Neural cell (in vitro differentiated cells): ENCODE measurements at regions not wholly inside any gene's neighbourhood (a gene's known extent, or its start where the extent isn't known, plus 50 kb on each side); places are given as distances from the start of the nearest gene placed in this dataset.

Experiments
- H2AFZ ChIP-seq: fragments of 200-600, 300-800 bp; sonication (generic), shearing (Covaris generic); 2 replicates; pipeline ENCODE4 v1.6.0; 2014; ENCODE audit warnings: low read depth, mild to moderate bottlenecking, antibody characterized with exemption, low read length, moderate library complexity
- H3F3A ChIP-seq: fragments of 200-600 bp; shearing (Covaris generic); 2 replicates; pipeline ENCODE4 v1.6.1; 2016; ENCODE audit warnings: mild to moderate bottlenecking, moderate library complexity, mixed read lengths, antibody characterized with exemption, low read length; ENCODE audit not compliant: insufficient read depth, poor library complexity, severe bottlenecking
- H3K27ac ChIP-seq: fragments of 200-600, 300-800 bp; sonication (generic), shearing (Covaris generic); 2 replicates; pipeline ENCODE4 v1.5.1; 2014; ENCODE audit warnings: mild to moderate bottlenecking, low read length, moderate library complexity
- H3K27me3 ChIP-seq: fragments of 300-800, 200-600 bp; sonication (generic), shearing (Covaris generic); 2 replicates; pipeline ENCODE4 v1.6.0; 2014; ENCODE audit warnings: mild to moderate bottlenecking, low read depth, low read length, moderate library complexity; ENCODE audit not compliant: insufficient read depth
- H3K36me3 ChIP-seq: fragments of 300-800, 200-600 bp; sonication (generic), shearing (Covaris generic); 2 replicates; pipeline ENCODE4 v1.5.1; 2014; ENCODE audit warnings: mild to moderate bottlenecking, antibody characterized with exemption, low read length, moderate library complexity; ENCODE audit not compliant: insufficient read depth
- H3K4me2 ChIP-seq: fragments of 300-800, 200-600 bp; sonication (generic), shearing (Covaris generic); 2 replicates; pipeline ENCODE4 v1.6.0; 2014; ENCODE audit warnings: mild to moderate bottlenecking, low read length
- H3K4me3 ChIP-seq: fragments of 300-800, 200-600 bp; sonication (generic), shearing (Covaris generic); 2 replicates; pipeline ENCODE4 v1.5.1; 2014; ENCODE audit warnings: mild to moderate bottlenecking, low read length, moderate library complexity
- H3K79me2 ChIP-seq: fragments of 200-600 bp; shearing (Covaris generic); replicated peaks from 2 replicates; pipeline ENCODE4 v1.6.0; 2014; ENCODE audit warnings: mild to moderate bottlenecking, low read length, moderate library complexity; ENCODE audit not compliant: insufficient read depth
- H3K9ac ChIP-seq: fragments of 300-800, 200-600 bp; sonication (generic), shearing (Covaris generic); 2 replicates; pipeline ENCODE4 v1.6.1; 2016; ENCODE audit warnings: mild to moderate bottlenecking, low read length, mixed read lengths
- H3K9me2 ChIP-seq: fragments of 200-600 bp; shearing (Covaris generic); 2 replicates; pipeline ENCODE4 v1.6.1; 2016; ENCODE audit warnings: mild to moderate bottlenecking, low read length, mixed read lengths; ENCODE audit not compliant: insufficient read depth
- H3K9me3 ChIP-seq: fragments of 200-600, 300-800 bp; sonication (generic), shearing (Covaris generic); 2 replicates; pipeline ENCODE4 v1.6.1; 2016; ENCODE audit warnings: mild to moderate bottlenecking, mixed run types, low read length, moderate library complexity, mixed read lengths
- H4K20me1 ChIP-seq: fragments of 200-600 bp; shearing (Covaris generic); 2 replicates; pipeline ENCODE4 v1.6.1; 2016; ENCODE audit warnings: mild to moderate bottlenecking, mixed run types; ENCODE audit not compliant: insufficient read depth
- EP300 ChIP-seq: fragments of 450-650 bp; conservative IDR thresholded peaks from 2 replicates; pipeline ENCODE4 v1.6.1; 2014; ENCODE audit warnings: antibody characterized with exemption, mild to moderate bottlenecking, moderate library complexity; ENCODE audit not compliant: poor library complexity, severe bottlenecking
- EZH2 ChIP-seq: fragments of 200-600, 300-800 bp; shearing (Covaris generic), sonication (generic); IDR thresholded peaks from 2 replicates; pipeline ENCODE4 v1.6.1; 2014; ENCODE audit warnings: antibody characterized with exemption, low read length, borderline replicate concordance, mild to moderate bottlenecking; ENCODE audit not compliant: insufficient read depth, poor library complexity, severe bottlenecking
- MXI1 ChIP-seq: fragments of 450-650 bp; conservative IDR thresholded peaks from 2 replicates; pipeline ENCODE4 v1.6.1; 2014; ENCODE audit warnings: antibody characterized with exemption, mild to moderate bottlenecking; ENCODE audit not compliant: poor library complexity, severe bottlenecking
- POLR2AphosphoS5 ChIP-seq: IDR thresholded peaks from 2 replicates; pipeline ENCODE4 v1.6.1; 2012
- RAD21 ChIP-seq: fragments of 450-650 bp; conservative IDR thresholded peaks from 2 replicates; pipeline ENCODE4 v1.6.1; 2014; ENCODE audit warnings: antibody characterized with exemption, mild to moderate bottlenecking, moderate library complexity
- SMC3 ChIP-seq: fragments of 450-650 bp; conservative IDR thresholded peaks from 2 replicates; pipeline ENCODE4 v1.6.1; 2014; ENCODE audit warnings: antibody characterized with exemption, mild to moderate bottlenecking, moderate library complexity; ENCODE audit not compliant: poor library complexity
- TAF1 ChIP-seq: IDR thresholded peaks from 2 replicates; pipeline ENCODE4 v1.6.1; 2012; ENCODE audit warnings: low read depth
- TF ChIP-seq, protein P1 (sequence below): IDR thresholded peaks from 2 replicates; pipeline ENCODE4 v1.6.1; 2012; ENCODE audit warnings: borderline replicate concordance
- TF ChIP-seq, protein P2 (sequence below): fragments of 450-650 bp; IDR thresholded peaks from 2 replicates; pipeline ENCODE4 v1.5.1; 2014; ENCODE audit warnings: antibody characterized with exemption, mild to moderate bottlenecking, moderate library complexity; ENCODE audit not compliant: poor library complexity, severe bottlenecking

DNA sequence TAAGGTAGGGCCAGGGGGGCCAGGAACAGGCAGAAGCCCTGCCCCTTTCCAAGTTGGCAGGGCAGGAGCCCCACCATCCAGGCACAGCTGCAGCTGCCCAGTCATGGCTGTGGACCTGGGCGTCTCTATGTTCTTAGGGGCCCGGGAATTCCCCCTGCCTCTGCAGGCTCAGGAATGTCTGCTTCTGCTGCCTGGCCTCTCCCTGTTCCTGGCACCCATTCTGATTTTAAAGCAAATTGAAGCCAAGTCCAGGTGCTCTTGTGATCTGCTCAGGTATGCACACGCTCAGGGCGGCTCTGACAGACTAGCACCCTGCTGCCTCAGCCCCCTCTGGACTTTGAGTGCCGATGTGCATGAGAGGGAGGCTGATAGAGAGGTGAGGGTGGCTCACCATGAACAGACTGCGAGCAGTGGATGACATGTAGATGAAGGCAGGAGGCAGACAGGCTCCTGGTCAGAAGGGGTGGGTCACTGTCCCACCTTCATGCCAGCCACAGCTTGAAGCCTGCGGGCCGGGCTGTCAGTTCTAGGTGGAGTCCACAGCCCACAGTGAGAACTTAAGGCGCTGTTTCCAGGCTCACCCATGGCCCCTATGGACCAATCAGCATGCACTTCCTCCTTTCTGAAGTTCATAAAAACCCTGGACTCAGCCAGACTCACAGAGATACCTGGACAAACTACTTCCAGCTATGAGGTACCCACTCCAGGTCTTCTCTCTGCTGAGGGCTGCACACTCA lies 747.8 kb upstream of the GBE1 start:
- no peak overlapping the region for H3K4me3 ChIP-seq
- H3K9ac ChIP-seq = no peak overlapping the region
- H3K79me2 ChIP-seq = no peaks in the 10 kb centered on the region
- no peaks in the 10 kb centered on the region for H4K20me1 ChIP-seq
- H3K27me3 ChIP-seq = no peaks in the 10 kb centered on the region
- H3K27ac ChIP-seq = no peak overlapping the region
- H3K9me3 ChIP-seq = no peaks in the 10 kb centered on the region
- H2AFZ ChIP-seq = no peak overlapping the region
- no peaks in the 10 kb centered on the region for H3K36me3 ChIP-seq
- no peaks in the 10 kb centered on the region for H3K9me2 ChIP-seq
- no peaks in the 10 kb centered on the region for H3F3A ChIP-seq
- no peak overlapping the region for H3K4me2 ChIP-seq
- TF ChIP-seq, protein P1, sequence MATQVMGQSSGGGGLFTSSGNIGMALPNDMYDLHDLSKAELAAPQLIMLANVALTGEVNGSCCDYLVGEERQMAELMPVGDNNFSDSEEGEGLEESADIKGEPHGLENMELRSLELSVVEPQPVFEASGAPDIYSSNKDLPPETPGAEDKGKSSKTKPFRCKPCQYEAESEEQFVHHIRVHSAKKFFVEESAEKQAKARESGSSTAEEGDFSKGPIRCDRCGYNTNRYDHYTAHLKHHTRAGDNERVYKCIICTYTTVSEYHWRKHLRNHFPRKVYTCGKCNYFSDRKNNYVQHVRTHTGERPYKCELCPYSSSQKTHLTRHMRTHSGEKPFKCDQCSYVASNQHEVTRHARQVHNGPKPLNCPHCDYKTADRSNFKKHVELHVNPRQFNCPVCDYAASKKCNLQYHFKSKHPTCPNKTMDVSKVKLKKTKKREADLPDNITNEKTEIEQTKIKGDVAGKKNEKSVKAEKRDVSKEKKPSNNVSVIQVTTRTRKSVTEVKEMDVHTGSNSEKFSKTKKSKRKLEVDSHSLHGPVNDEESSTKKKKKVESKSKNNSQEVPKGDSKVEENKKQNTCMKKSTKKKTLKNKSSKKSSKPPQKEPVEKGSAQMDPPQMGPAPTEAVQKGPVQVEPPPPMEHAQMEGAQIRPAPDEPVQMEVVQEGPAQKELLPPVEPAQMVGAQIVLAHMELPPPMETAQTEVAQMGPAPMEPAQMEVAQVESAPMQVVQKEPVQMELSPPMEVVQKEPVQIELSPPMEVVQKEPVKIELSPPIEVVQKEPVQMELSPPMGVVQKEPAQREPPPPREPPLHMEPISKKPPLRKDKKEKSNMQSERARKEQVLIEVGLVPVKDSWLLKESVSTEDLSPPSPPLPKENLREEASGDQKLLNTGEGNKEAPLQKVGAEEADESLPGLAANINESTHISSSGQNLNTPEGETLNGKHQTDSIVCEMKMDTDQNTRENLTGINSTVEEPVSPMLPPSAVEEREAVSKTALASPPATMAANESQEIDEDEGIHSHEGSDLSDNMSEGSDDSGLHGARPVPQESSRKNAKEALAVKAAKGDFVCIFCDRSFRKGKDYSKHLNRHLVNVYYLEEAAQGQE = no peak
- TF ChIP-seq RAD21 (no peak), SMC3 (no peak), TAF1 (no peak)

DNA sequence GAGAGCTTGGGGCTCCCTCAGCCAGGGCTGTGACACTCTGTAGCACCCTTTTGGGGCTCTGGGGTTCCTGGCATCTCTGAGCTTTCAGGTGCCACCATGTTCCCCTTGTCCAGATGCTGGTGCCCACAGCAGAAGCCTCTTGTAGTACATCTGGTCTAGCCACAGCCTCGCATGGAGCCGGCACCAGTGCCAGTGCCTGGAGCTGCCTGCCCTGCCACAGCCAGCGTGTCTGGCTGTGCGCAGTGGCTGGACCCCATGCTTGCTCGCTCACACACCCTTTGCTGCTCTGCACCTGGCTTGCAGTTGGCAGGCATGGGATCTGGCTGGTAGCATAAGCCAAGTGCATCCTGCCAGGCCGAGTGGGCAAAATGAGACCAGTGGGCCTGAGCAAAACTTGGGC lies 744.8 kb upstream of the GBE1 start:
- TF ChIP-seq POLR2AphosphoS5 = no peak
- TF ChIP-seq, protein P1 = no peak
- no peak for TF ChIP-seq TAF1
- TF ChIP-seq MXI1 = no peak
- TF ChIP-seq SMC3 = no peak
- TF ChIP-seq, protein P2, sequence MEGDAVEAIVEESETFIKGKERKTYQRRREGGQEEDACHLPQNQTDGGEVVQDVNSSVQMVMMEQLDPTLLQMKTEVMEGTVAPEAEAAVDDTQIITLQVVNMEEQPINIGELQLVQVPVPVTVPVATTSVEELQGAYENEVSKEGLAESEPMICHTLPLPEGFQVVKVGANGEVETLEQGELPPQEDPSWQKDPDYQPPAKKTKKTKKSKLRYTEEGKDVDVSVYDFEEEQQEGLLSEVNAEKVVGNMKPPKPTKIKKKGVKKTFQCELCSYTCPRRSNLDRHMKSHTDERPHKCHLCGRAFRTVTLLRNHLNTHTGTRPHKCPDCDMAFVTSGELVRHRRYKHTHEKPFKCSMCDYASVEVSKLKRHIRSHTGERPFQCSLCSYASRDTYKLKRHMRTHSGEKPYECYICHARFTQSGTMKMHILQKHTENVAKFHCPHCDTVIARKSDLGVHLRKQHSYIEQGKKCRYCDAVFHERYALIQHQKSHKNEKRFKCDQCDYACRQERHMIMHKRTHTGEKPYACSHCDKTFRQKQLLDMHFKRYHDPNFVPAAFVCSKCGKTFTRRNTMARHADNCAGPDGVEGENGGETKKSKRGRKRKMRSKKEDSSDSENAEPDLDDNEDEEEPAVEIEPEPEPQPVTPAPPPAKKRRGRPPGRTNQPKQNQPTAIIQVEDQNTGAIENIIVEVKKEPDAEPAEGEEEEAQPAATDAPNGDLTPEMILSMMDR = no peak
- no peak for TF ChIP-seq EZH2
- no peak for TF ChIP-seq RAD21
- TF ChIP-seq EP300 = no peak
- no peaks in the 10 kb centered on the region for H3K27me3 ChIP-seq
- H3K27ac ChIP-seq = no peak overlapping the region
- no peaks in the 10 kb centered on the region for H3F3A ChIP-seq
- H3K9me2 ChIP-seq = no peaks in the 10 kb centered on the region
- H3K4me2 ChIP-seq = no peak overlapping the region
- H3K4me3 ChIP-seq = no peak overlapping the region
- no peaks in the 10 kb centered on the region for H3K79me2 ChIP-seq
- H3K9me3 ChIP-seq = no peaks in the 10 kb centered on the region
- no peak overlapping the region for H2AFZ ChIP-seq
- no peaks in the 10 kb centered on the region for H4K20me1 ChIP-seq
- H3K9ac ChIP-seq = no peak overlapping the region
- H3K36me3 ChIP-seq = no peaks in the 10 kb centered on the region
